ENCODE measurements at regions not wholly inside any gene's neighbourhood (a gene's known extent, or its start where the extent isn't known, plus 50 kb on each side); places are given as distances from the start of the nearest gene placed in this dataset.
"Not testable (repeated sequence)": the region's sequence is repeated elsewhere in the genome, so short reads cannot be mapped to it uniquely, and the experiment has no call there.

DNA sequence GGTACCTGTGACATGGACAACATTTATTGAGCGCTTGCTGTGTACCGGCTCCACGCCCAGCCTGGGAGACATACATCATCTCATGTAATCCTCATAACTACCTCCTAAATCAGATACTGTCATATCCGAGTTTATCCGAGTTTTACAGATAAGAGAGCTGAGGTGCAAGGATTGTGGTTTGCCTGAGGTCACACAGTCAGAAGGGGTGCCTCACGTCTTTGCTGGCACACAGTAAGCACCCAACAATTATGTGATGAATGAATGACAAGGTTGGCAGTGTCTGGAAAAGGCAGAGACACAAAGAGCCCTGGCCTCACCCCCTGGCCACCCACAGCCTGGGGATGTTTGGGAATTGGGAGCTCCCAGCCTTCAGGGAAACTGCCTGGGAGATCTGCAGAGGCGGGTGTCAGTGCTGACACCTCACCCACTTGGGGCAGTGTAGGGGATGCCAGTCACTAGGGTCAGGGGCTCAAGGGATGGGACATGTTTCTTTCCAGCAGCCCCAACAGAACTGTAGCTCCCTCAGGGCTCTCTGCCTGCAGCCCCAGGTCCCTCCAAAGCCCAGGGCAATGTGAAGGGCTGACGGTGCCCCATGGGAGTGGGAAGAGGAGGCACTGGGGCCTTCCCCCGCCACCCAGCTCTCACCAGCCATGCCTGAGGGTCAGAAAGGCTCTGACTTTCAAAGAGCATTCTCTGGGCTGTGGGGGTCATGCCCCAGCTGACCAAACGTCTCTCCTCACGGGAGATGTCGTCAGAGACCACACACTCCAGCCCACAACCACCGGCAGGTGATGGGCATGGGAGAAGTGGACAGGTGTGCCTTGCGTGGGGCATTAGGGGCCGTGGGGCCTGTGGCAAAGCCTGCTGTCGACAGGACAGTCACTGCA lies 157.5 kb downstream of the ZFP36L2 start:
- no peak for DNase-seq

GRCh38 chr2:43068041-43068533 lies 158.3 kb downstream of the ZFP36L2 start:
- no peak for DNase-seq

GRCh38 chr2:43067254-43068040 lies 159.0 kb downstream of the ZFP36L2 start:
- no peak for DNase-seq

DNA sequence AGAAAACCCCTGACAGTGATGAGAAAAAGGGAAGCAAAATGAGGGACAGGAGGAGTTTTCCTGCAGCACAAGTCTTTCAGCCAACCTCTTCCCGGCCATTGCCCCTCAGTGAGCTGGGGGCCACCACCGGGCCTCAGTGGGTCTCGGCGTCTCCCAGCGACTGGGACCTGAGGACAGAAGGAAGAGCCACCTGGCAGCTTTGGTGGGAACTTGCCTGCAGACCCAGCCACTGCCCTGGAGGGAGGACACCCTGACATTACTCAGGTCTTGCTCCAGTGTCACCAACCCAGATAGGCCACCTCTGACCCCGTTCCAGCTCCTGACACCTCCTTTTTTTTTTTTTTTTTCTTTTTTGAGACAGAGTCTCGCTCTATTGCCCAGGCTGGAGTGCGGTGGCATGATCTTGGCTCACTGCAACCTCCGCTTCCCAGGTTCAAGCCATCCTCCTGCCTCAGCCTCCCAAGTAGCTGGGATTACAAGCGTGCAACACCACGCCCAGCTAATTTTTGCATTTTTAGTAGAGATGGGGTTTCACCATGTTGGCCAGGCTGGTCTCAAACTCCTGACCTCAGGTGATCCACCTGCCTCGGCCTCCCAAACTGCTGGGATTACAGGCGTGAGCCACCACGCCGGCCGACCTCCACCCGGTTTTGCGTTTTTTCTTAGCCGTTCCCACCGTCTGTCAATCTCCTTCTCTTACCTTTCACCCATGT lies 159.7 kb downstream of the ZFP36L2 start:
- not testable (repeated sequence) for DNase-seq

DNA sequence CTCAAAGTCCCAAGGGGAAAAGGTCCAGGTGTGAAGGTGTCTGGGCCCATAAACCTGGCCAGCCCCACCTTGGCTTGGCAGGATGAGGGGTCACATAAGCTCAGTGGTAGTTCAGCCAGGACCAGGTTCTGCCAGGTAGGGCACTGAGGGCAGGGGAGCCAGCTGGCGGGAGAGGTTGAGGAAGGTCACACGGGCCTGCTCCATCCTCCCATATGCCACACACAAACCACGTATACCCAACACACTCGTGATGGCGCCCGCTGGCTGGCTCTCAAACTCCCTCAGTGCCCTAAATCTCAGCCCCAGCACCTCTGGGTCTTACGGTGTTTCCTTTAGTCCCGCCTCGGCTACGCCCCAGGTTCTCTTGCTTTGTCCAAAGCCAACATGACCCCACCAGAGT lies 160.5 kb downstream of the ZFP36L2 start:
- DNase-seq, result no peak

- DNase-seq, result no peak
These were observed 161.4 kb downstream of the ZFP36L2 start for GRCh38 chr2:43065036-43065435.

GRCh38 chr2:43063096-43063495 lies 163.3 kb downstream of the ZFP36L2 start:
- DNase-seq, result not testable (repeated sequence)

- no peak for DNase-seq
These were observed 164.3 kb downstream of the ZFP36L2 start for GRCh38 chr2:43062058-43062457.

DNA sequence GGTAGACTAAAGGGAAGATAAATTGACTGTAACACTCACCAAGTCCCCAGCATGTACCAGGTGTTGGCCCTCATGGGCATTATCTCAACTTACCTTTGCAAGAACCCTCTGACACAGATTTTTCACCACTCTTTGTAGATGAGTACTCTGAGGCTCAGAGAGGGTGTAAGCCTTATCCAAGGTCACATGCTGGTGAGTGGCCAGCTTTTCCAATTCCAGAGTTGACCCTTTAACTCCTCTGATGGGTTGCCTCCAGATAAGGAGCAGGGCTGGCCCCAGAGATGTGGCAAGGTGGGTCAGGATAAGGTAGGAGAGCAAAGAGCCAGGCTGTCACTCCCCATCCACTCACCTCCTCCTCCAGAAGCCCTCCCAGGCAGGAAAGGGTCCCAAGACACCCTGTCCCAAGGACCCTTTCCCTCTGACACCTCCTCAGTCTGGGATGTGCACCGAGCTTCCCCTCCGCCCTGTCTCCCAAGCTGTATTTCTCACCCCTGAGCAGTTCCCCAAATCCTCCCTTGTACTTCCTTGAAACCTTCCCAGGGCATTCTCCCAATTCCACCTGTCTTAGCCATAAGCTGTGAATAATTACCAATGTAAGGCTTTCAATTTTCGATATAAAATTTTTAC lies 165.9 kb downstream of the ZFP36L2 start:
- no peak for DNase-seq

- peak; percentile 74 for DNase-seq
These were observed 167.1 kb downstream of the ZFP36L2 start for GRCh38 chr2:43059183-43059897.

- DNase-seq, result no peak
These were observed 167.7 kb downstream of the ZFP36L2 start for GRCh38 chr2:43058726-43059110.

DNA sequence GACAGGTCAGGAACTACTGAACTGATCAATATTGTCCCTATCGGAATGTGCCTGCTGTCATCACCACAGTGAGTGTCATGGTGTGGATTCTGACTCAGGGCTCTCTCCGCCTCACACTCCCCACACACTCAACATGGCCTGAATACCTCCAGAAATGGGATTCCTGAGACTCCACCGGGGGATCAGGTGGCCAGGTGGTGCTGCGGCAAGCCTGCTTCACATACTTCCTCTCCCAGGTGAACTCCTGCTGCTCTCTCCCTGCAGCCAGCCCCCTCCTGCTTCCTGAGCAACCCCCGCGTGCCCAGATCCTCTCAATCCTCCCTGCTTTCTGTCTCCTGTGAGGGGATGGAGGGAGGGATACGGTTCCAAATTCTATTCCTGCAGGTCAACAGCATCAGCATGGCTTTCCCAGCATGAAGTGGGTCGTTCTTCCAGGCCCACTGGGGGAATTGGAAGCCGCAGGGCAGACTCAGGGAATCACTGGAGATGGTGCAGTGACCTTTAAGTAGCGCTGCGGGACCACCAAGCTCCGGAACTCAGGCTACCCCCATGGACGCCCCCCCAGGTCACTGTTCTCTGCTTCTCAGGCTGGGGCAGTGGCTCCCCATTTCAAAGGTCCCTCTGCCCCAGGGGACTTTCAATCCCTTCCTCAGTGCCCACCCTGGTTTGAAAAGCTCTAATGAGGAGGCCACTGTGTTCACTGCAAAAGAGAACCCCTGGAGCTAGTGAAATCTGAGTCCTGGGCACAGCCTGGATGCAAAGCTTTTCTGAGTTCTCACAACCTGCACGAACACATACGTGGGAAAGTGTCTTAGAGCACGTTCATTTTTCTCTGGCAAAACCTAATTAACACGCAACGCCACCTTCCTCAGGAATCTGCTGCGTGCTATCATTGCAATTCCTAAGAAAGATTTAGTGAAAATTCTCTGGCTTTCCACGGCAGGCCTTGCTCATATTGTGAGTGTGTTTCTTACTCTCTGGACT lies 168.4 kb downstream of the ZFP36L2 start:
- DNase-seq, result no peak

DNA sequence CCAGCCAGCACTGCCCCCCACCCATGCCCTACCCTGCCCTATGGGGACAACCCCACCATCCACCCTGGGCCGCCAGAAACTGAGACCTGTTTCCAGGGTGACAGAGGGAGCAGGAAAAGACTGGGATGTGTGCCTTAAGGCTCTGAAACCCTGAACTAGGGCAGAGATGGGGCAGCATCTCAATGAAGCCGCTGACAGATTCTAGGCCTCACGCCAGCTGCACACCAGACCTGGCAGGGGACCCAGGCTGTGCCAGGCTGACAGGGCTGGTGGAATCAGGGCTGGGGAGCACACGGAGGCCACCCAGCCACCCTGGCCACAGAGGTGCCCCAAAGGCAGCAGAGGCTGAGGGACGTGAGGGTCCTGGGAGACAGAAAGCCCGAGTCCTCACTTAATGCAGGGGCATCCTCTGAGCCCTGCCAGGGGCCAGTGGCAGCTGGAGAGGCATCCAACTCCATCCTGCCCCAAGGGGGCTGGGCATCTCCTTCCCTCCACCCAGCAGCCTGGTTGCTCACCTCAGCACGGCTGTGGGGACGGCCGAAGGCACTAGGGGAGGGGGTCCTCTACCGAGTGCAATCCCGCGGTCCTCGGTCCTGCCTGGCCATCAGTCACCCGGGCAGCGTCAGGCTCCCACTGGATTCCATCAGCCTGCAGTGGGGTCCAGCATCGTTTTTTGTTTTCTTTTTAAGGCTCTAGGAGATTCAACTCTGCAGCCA lies 169.2 kb downstream of the ZFP36L2 start:
- peak; percentile 52 for DNase-seq

DNA sequence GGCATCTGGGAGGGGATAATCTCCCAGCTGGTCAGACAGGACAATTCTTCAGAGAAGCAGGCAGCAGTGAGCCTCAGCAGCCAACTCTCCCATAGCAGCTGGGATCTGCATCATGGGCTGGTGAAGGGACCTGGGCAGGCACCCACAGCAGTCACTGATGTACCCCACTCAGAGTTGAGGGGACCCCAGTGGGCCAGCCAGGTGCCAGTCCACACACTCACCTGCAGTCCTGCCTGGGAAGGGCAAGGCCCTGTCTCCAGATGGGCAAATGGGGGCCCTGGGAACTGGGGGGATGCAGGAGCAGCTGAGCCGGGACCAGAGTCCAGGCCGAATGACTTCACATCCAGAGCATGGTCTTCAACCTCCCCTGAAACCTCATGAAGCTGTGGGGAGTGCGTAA lies 170.4 kb downstream of the ZFP36L2 start:
- DNase-seq, result no peak

DNA sequence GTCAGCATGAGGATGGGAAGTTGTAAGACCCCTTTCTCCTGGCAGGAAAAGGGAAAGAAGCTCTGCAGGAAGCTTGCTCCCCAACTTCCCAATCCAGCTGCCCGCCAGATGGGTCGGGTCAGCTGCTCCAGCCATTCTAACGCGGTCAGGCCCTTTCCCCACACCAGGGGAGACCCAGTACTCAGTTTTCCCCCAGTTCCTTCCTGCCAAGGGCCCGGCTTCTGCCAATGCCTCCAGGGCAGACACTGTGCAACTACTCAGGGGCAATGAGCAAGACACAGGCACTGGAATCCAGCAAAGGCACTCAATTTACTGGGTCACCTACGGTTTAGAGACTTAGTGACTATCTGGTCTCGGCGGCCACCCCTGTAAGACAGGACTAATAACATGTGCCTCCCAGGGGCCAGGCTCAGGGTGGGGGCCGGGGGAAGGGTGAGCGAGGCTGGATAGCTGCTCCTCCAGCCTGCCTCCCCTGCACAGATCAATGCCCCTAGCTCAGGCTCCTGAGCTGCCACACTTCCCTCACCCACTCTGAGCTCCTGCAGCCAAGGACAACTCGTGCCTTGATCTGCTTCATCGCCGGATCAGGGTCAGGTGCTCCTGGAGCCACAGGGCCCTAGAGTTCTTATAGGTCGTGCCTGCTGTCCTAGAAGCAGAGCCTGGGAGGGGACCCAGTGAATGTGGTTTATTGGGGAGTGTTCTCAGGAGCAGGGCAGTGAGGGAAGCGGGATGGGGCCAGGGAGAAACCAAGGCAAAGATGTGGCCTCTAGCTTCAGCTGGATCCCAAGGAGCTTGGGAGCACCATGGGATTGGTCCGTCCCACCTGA lies 171.1 kb downstream of the ZFP36L2 start:
- DNase-seq, result no peak

GRCh38 chr2:43054367-43054766 lies 172.0 kb downstream of the ZFP36L2 start:
- no peak for DNase-seq

DNA sequence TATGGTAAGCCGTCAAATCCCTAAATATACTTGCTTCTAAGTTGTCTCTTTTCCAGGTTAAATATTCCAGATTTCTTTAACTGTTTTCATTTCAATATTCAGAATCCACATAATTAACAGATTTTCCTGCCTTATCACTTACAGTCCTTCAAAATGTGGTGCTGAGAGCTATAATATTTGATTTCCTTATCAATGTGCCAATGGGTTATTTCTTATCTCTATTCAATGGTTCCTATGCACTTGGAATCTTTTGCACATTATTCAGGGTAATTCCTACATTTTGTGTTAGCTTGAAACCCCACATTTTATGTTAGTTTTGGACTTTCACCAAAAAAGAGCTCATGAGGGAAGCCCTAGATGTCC lies 173.5 kb downstream of the ZFP36L2 start:
- DNase-seq, result no peak

- DNase-seq, result no peak
These were observed 174.0 kb downstream of the ZFP36L2 start for GRCh38 chr2:43052204-43052943.

- DNase-seq, result no peak
These were observed 175.1 kb downstream of the ZFP36L2 start for GRCh38 chr2:43051338-43051737.

Data from NCI-H1092 (cell line).